ELR (cell line): ENCODE measurements at regions not wholly inside any gene's neighbourhood (a gene's known extent, or its start where the extent isn't known, plus 50 kb on each side); places are given as distances from the start of the nearest gene placed in this dataset.
"Not testable (repeated sequence)": the region's sequence is repeated elsewhere in the genome, so short reads cannot be mapped to it uniquely, and the experiment has no call there.

Experiments used
- DNase-seq: peaks from one replicate; pipeline ENCODE4 v3.0.0-alpha.2; 2015; ENCODE audit warnings: low read depth

GRCh38 chr12:131578828-131579470 lies 131.9 kb upstream of the SFSWAP start:
- no peak for DNase-seq

DNA sequence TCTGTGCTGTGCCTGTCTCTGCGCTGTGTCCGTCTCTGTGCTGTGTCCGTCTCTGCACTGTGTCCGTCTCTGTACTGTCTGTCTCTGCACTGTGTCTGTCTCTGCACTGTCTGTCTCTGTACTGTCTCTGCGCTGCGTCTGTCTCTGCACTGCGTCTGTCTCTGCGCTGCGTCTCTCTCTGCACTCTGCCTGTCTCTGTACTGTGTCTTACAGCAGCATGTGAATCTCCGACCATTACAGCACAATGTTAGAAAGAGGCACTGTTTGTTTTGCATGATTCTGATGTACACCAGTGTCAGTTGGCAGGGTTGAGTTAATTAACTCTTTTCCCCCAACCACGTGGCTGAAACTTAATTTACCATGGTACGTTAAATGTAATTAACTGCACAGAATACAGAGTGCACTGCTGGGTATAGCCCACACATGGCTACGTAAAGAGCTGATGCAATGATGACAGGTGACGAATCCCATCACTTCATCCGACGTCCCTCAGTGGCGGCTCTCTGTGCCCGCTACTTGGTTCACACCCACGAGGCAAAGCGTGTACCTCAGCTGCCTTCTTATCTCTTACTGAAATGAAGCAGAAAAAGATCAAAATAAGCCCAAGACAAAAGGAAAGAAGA lies 127.7 kb upstream of the SFSWAP start:
- no peak for DNase-seq

- no peak for DNase-seq
Measured at GRCh38 chr12:131586269-131586668, 124.6 kb upstream of the SFSWAP start.

DNA sequence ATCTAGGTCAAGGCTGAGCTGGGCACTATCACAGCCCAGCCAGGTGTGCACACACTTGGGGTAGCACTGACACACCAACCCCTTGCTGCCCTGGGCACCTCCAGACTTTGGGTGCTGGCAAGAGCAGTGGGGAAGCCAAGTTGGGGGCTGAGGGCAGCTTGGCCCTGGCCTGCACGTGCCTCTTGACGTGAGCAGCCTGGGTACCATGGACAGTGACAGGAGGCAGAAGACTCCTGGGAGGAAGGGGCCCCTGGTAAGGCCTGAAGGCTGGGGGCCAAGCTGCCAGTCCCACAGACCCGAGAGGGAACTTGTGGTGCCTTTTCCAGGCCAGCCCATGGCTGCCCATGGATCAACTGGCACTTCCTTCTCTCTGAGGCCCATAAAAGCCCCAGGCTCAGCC lies 124.1 kb upstream of the SFSWAP start:
- DNase-seq: no peak

GRCh38 chr12:131587565-131587964 lies 123.3 kb upstream of the SFSWAP start:
- DNase-seq: no peak

DNA sequence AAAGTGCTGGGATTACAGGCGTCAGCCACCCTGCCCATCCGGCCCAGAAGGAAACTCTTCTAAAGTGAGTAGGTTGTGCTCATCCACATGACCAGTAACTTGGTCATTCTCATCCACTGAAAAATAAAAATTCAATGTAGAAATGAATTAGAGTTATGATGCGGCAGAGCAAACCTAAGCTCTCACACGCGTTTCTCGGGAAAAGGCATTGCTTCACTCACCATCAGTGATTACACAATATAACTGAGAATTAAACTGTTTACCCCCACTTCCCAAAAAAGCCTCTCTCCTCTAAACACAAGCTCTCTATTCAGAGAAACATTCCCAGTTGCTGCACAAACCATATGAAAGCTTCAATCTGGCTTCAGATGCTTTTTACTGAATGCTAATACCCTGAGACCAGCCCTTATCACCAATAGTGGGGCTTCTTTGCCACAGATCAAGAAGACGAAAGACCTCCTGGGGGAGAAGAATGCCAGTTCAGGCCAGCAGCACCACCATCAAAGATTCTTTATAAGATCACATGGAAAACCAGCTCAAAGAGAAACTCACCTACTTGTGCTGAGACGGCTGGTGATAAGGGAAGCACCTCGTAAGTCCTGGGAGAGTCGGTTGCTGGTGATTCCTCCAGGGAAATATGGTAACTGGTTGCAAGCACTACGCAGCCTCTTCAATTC lies 121.5 kb upstream of the SFSWAP start:
- no peak for DNase-seq

DNA sequence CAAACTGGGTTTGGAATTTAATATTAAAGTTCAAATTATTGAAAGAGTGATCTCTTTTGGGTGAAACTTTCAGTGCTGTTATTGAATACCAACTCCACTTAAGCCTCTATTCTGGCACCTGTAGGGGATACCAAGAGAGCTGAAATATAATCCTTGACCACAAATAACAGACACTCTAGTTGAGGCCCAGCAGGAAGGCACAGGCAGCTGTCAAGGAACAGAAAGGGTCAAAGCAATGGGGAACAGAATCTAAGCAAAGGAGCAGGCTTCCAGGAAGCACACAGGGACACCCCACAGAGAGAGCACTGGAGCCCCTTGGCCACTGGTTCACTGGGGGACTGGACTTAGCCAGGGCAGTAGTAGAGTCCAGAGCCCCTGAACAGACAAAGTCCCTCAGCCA lies 120.9 kb upstream of the SFSWAP start:
- DNase-seq: no peak

- no peak for DNase-seq
Measured at GRCh38 chr12:131591136-131591535, 119.8 kb upstream of the SFSWAP start.

GRCh38 chr12:131591714-131592709 lies 118.9 kb upstream of the SFSWAP start:
- DNase-seq: no peak

- DNase-seq: no peak
Measured at GRCh38 chr12:131592972-131593371, 117.9 kb upstream of the SFSWAP start.

GRCh38 chr12:131593406-131593805 lies 117.5 kb upstream of the SFSWAP start:
- DNase-seq: no peak

GRCh38 chr12:131596115-131596514 lies 114.8 kb upstream of the SFSWAP start:
- no peak for DNase-seq

- DNase-seq: no peak
Measured at GRCh38 chr12:131597333-131597732, 113.6 kb upstream of the SFSWAP start.

DNA sequence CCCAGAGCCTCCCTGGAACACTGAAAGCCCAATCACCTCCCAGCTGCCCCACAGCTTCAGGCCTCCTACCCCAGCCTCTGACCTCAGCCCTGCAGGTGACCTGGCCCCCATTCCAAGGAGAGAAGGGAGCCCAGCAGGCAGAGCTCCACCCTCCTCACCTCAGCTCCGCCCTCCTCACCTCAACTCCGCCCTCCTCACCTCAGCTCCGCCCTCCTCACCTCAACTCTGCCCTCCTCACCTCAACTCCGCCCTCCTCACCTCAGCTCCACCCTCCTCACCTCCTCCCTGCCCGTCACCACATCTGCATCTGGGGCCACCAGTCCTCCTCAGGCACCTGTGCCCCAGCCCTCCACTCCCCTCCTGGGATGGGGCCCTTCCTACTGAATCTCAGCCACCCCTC lies 112.2 kb upstream of the SFSWAP start:
- no peak for DNase-seq

DNA sequence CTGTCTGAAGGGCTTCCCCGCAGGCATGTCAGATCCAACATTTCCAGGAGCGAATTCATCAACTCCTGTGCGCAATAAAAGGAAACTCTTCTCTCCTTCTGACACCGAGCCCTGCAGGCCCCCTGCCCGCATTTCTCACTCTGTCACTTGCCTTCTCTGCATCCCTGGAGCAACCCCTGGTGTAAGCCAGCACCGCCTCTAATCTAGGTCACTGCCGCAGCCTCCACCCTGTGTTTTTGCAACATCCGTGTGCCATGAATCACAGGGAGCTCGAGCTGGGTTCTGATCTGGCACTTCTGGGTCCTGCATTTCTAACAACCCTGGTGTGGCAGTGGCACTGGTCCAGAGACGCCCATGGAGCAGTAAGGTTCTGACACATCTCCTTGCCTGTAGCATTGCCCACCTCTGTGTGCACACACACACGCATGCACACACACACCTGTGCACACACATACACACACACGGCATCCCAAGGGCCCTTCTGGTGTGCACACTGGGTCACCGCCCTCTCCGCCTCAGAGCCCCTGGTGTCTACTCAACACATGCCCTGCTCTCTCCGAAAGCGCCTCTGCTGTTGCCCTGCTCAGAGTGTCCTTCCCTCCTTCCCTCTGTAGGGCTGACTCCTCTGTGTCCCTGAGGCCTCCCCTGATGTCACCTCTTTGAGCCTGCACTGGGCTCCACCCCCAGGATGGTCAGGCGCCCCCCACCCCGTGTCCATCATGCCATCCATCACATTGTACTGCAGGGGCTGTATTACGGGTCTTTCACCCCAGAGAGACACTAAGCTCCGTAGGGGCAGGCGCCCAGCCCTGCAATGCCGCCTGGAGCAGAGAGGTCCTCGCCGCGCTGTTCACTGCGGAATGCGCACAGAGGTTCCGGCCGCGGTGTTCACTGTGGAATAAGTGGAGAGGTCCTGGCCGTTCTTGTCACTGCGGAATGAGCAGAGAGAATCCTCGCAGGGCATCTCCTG lies 111.4 kb upstream of the SFSWAP start:
- DNase-seq: no peak

GRCh38 chr12:131600160-131600532 lies 110.7 kb upstream of the SFSWAP start:
- no peak for DNase-seq

DNA sequence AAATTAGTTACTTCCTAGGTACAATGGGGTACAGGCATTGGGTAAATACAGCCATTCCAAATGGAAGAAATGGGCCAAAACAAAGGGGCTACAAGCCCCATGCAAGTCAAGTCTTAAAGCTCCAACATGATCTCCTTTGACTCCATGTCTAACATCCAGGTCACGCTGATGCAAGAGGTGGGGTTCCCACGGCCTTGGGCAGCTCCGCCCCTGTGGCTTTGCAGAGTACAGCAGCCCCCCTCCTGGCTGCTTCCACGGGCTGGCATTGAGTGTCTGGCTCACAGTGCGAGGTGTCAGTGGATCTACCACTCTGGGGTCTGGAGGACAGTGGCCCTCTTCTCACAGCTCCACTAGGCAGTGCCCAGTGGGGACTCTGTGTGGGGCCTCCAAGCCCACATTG lies 109.4 kb upstream of the SFSWAP start:
- not testable (repeated sequence) for DNase-seq

- DNase-seq: no peak
Measured at GRCh38 chr12:131603106-131603938, 107.6 kb upstream of the SFSWAP start.

DNA sequence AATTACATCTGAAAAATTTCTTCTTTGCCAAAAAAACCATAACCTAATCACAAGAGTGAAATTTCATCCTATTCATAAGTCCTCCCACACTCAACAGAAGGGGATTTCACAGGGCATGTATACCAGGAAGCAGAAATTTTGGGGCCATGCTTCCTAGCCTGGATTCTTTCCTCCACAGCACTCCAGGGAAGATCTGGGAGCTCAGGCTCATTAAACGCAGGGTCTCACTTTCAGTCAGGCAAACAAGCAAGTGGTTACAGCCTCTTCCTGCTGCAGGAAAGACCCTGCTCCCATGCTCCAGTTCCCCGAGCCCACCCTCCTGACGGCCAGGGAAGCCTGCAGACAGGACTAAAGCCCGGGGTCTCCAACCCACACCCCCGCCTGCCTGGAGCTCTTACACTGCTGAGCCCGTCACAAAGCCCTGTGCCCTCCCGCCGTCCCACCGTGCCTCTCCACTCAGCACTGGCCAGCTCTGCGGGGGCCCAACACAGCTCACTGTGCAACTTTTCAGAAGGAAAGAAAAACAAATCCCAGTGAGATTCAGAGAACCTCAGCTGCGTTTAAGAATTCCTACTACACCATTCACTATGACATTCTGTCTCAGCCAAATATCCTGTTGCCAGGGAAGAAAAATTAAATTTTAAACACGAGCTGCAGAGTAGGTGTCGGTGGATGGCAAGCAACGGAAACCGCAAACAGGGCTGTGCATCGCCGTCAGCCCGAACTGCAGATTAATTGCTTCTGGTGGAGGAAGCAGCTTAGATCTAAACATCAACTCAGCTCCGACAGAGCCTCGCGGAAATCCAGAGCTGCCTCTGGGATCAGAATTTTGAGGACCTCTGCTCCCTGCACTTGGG lies 106.7 kb upstream of the SFSWAP start:
- no peak for DNase-seq
